GM23248 (cell line): ENCODE measurements at regions not wholly inside any gene's neighbourhood (a gene's known extent, or its start where the extent isn't known, plus 50 kb on each side); places are given as distances from the start of the nearest gene placed in this dataset.

Experiments used
- EZH2 ChIP-seq: fragments of 200-600 bp; sonication (generic); IDR thresholded peaks from 2 replicates; pipeline ENCODE4 v1.6.1; 2018; ENCODE audit warnings: antibody characterized with exemption, mild to moderate bottlenecking; ENCODE audit not compliant: insufficient read depth, poor library complexity, severe bottlenecking
- EZH2phosphoT487 ChIP-seq: fragments of 200-600 bp; sonication (generic); IDR thresholded peaks from 2 replicates; pipeline ENCODE4 v1.6.1; 2018; ENCODE audit warnings: antibody characterized with exemption, moderate library complexity, mild to moderate bottlenecking, low read depth; ENCODE audit not compliant: insufficient read depth

DNA sequence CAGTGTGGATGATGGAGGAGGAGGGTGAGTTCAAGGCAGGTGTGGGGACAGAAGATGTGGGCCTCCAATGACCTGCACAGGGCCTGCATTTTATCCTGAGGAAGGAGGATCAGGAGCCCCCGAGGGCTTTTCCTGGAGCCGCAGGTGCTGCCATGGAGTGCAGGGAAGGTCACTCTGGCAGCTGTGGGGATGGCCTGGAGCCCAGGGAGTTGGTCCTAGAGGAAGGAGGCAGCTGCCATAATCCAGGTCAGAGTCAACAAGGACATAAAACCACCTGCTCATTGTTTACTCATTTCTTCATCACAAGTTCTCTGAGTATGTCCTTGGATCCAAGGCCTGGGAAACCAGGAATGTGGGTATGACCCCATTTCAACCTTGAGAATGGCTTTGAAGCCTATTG is 87.2 kb downstream of the SCGB2B2 start:
- TF ChIP-seq EZH2 (no peak), EZH2phosphoT487 (no peak)
